Lung (tissue), 11 donors: ENCODE measurements at regions not wholly inside any gene's neighbourhood (a gene's known extent, or its start where the extent isn't known, plus 50 kb on each side); places are given as distances from the start of the nearest gene placed in this dataset.
"Not testable (repeated sequence)": the region's sequence is repeated elsewhere in the genome, so short reads cannot be mapped to it uniquely, and the experiment has no call there.

Source experiments
- ATAC-seq: fragments of 200-7000 bp; cut with Tn5 transposase; one replicate; pipeline ENCODE4 v1.9.1; 2020; ENCODE audit warnings: moderate number of reproducible peaks; ENCODE audit not compliant: insufficient read depth, low FRiP score
- DNase-seq, 3 donors: peaks; one replicate each; pipeline ENCODE4 v3.0.0-alpha.2; 2013 to 2017
- H3K27ac ChIP-seq, 2 donors: one replicate each; pipeline ENCODE4 v1.5.1; 2013; ENCODE audit warnings: mild to moderate bottlenecking in 2 of 2, moderate library complexity in 2 of 2, control low read depth in 1 of 2, inconsistent platforms in 1 of 2, low read depth in 1 of 2, low read length in 1 of 2
- H3K27me3 ChIP-seq, 3 donors: one replicate each; pipeline ENCODE4 v1.5.1; 2013; ENCODE audit warnings: low read length in 2 of 3; ENCODE audit not compliant: control insufficient read depth in 3 of 3, insufficient read depth in 3 of 3
- H3K36me3 ChIP-seq, 4 donors: one replicate each; pipeline ENCODE4 v1.5.1; 2013; ENCODE audit warnings: low read length in 4 of 4, mild to moderate bottlenecking in 1 of 4, moderate library complexity in 1 of 4; ENCODE audit not compliant: control insufficient read depth in 4 of 4, insufficient read depth in 4 of 4
- H3K4me1 ChIP-seq, 5 donors: one replicate each; pipeline ENCODE4 v1.5.1; 2013; ENCODE audit warnings: low read length in 5 of 5, mild to moderate bottlenecking in 2 of 5, moderate library complexity in 1 of 5; ENCODE audit not compliant: control insufficient read depth in 5 of 5, insufficient read depth in 5 of 5
- H3K4me3 ChIP-seq: one replicate; pipeline ENCODE4 v1.5.1; 2013; ENCODE audit warnings: mild to moderate bottlenecking, control low read depth, moderate library complexity
- H3K9ac ChIP-seq, 2 donors: one replicate each; pipeline ENCODE4 v1.5.1; 2013; ENCODE audit warnings: low read length in 2 of 2, control low read depth in 1 of 2; ENCODE audit not compliant: insufficient read depth in 1 of 2
- H3K9me3 ChIP-seq, 4 donors: one replicate each; pipeline ENCODE4 v1.5.1; 2013; ENCODE audit warnings: low read length in 3 of 4, mild to moderate bottlenecking in 1 of 4, moderate library complexity in 1 of 4; ENCODE audit not compliant: control insufficient read depth in 4 of 4, insufficient read depth in 3 of 4
- CTCF ChIP-seq: IDR thresholded peaks from 2 replicates; pipeline ENCODE4 v1.5.1; 2012; ENCODE audit warnings: mild to moderate bottlenecking; ENCODE audit errors: control extremely low read depth, extremely low read depth
- WGBS, 2 donors: extraction: QIAGEN DNeasy Blood & Tissue Kit; methylation state at CpG; one replicate each; pipeline ENCODE4 v1.1.7; 2013; 5-methylcytosine and 5-hydroxymethylcytosine counted together
- donor health status: control.
- donor health status: control.
- donor health status: Bipolar disorder and iron deficiency.
- donor health status: healthy.
- donor health status: DM: yes; HTN: yes; CAD: no.

GRCh38 chr1:70608815-70609214 lies 197.7 kb downstream of the CTH start:
- 75 to 92% methylated on average over 2 of the region's 2 CpGs for WGBS, 2 donors
- TF ChIP-seq CTCF = no peak
- no peaks in the 10 kb centered on the region for H3K9me3 ChIP-seq

GRCh38 chr1:70610164-70610563 lies 199.1 kb downstream of the CTH start:
- DNase-seq, H3K27me3 ChIP-seq, H3K4me3 ChIP-seq, H3K9me3 ChIP-seq, H3K27ac ChIP-seq, H3K4me1 ChIP-seq, H3K36me3 ChIP-seq, H3K9ac ChIP-seq, ATAC-seq: not testable (repeated sequence)
- WGBS, 2 donors = 80 to 83% methylated on average over 3 of the region's 3 CpGs

More at GRCh38 chr1:70608815-70609214, 197.7 kb downstream of the CTH start:
- ATAC-seq (no peak), DNase-seq (no peak)
- Histone ChIP-seq H3K9ac (no peak overlapping the region), H3K4me3 (no peak overlapping the region), H3K27ac (no peak overlapping the region), H3K27me3 (no peaks in the 10 kb centered on the region), H3K4me1 (no peaks in the 10 kb centered on the region), H3K36me3 (no peaks in the 10 kb centered on the region)

- 57 to 67% methylated on average over 3 of the region's 3 CpGs for WGBS, 2 donors
- Histone ChIP-seq H3K27ac (no peak overlapping the region), H3K9me3 (no peaks in the 10 kb centered on the region), H3K36me3 (no peaks in the 10 kb centered on the region), H3K4me1 (no peaks in the 10 kb centered on the region), H3K4me3 (no peak overlapping the region), H3K9ac (no peak overlapping the region), H3K27me3 (no peaks in the 10 kb centered on the region)
- TF ChIP-seq CTCF = no peak
- ATAC-seq (no peak), DNase-seq (no peak)
Observed at GRCh38 chr1:70616946-70617345, 205.9 kb downstream of the CTH start.

GRCh38 chr1:70617728-70618127 lies 206.7 kb downstream of the CTH start:
- 79 to 86% methylated on average over 2 of the region's 2 CpGs for WGBS, 2 donors
- no peak for ATAC-seq

More at GRCh38 chr1:70617728-70618127, 206.7 kb downstream of the CTH start:
- no peak for DNase-seq
- Histone ChIP-seq H3K27me3 (no peaks in the 10 kb centered on the region), H3K4me3 (no peak overlapping the region), H3K36me3 (no peaks in the 10 kb centered on the region), H3K4me1 (no peaks in the 10 kb centered on the region), H3K27ac (no peak overlapping the region), H3K9ac (no peak overlapping the region), H3K9me3 (no peaks in the 10 kb centered on the region)
- TF ChIP-seq CTCF = no peak
